OCI-LY7 (cell line): ENCODE measurements at regions not wholly inside any gene's neighbourhood (a gene's known extent, or its start where the extent isn't known, plus 50 kb on each side); places are given as distances from the start of the nearest gene placed in this dataset.

Source experiments
- BruUV-seq: library from RNA; stranded (reverse); fragments of 400-500 nt; replicated peaks from 2 replicates; lab custom pipeline; 2021; lab: Mats Ljungman, UMichigan
- CTCF ChIA-PET: fragments of 300-600 bp; sonication (Branson Sonifier 250); formaldehyde crosslinking; loops from one replicate; lab custom pipeline; 2022; ENCODE audit warnings: antibody characterized with exemption; ENCODE audit not compliant: unreplicated experiment; lab: Charles Lee
- POLR2A ChIA-PET: fragments of 300-600 bp; sonication (Branson Sonifier 250); formaldehyde crosslinking; loops from one replicate; lab custom pipeline; 2022; ENCODE audit warnings: antibody characterized with exemption; lab: Charles Lee
- DNase-seq: peaks from one replicate; pipeline ENCODE4 v3.0.0-alpha.2; 2015; ENCODE audit warnings: low spot score
- H2AFZ ChIP-seq: fragments of 200-600 bp; sonication (generic), shearing (Covaris generic); 2 replicates; pipeline ENCODE4 v1.6.1; 2014; ENCODE audit warnings: mild to moderate bottlenecking, antibody characterized with exemption, low read length, moderate library complexity
- H3K27ac ChIP-seq: fragments of 200-600 bp; sonication (generic); 2 replicates; pipeline ENCODE4 v1.5.1; 2014; ENCODE audit warnings: mixed run types, low read depth, mild to moderate bottlenecking, moderate library complexity, low read length, inconsistent platforms; ENCODE audit not compliant: poor library complexity, severe bottlenecking
- H3K36me3 ChIP-seq: fragments of 200-600 bp; sonication (generic); 2 replicates; pipeline ENCODE4 v1.6.1; 2014; ENCODE audit warnings: mild to moderate bottlenecking, antibody characterized with exemption, low read length, moderate library complexity, mixed read lengths; ENCODE audit not compliant: insufficient read depth
- H3K4me1 ChIP-seq: fragments of 200-600 bp; sonication (generic); 2 replicates; pipeline ENCODE4 v1.5.1; 2014; ENCODE audit warnings: mild to moderate bottlenecking, low read length; ENCODE audit not compliant: insufficient read depth, poor library complexity, severe bottlenecking
- H3K4me2 ChIP-seq: fragments of 200-600 bp; sonication (generic); 2 replicates; pipeline ENCODE4 v1.6.1; 2014; ENCODE audit warnings: mild to moderate bottlenecking, low read length
- H3K4me3 ChIP-seq: fragments of 200-600 bp; sonication (generic); 2 replicates; pipeline ENCODE4 v1.5.1; 2014; ENCODE audit warnings: mild to moderate bottlenecking, low read depth, low read length; ENCODE audit not compliant: poor library complexity, severe bottlenecking
- H3K79me2 ChIP-seq: fragments of 200-600 bp; sonication (generic); 2 replicates; pipeline ENCODE4 v1.6.1; 2016; ENCODE audit warnings: low read depth, mild to moderate bottlenecking, low read length, moderate library complexity, mixed read lengths; ENCODE audit not compliant: insufficient read depth
- H3K9me2 ChIP-seq: fragments of 200-600 bp; sonication (generic); 2 replicates; pipeline ENCODE4 v1.6.1; 2016; ENCODE audit warnings: mild to moderate bottlenecking, low read length, mixed read lengths; ENCODE audit not compliant: insufficient read depth
- H3K9me3 ChIP-seq: fragments of 200-600 bp; sonication (generic); 2 replicates; pipeline ENCODE4 v1.6.1; 2014; ENCODE audit warnings: mild to moderate bottlenecking, mixed run types, low read length, mixed read lengths
- H4K20me1 ChIP-seq: fragments of 200-600 bp; sonication (generic); 2 replicates; pipeline ENCODE4 v1.6.1; 2014; ENCODE audit warnings: mild to moderate bottlenecking, antibody characterized with exemption, low read length, moderate library complexity, mixed read lengths; ENCODE audit not compliant: insufficient read depth
- EZH2phosphoT487 ChIP-seq: fragments of 200-600 bp; sonication (generic); IDR thresholded peaks from 2 replicates; pipeline ENCODE4 v1.6.1; 2018; ENCODE audit warnings: low read depth, borderline replicate concordance, mild to moderate bottlenecking, mixed run types, antibody characterized with exemption, low read length, moderate library complexity, mixed read lengths
- intact Hi-C: fragments of 100-400 bp; cut with micrococcal nuclease; formaldehyde crosslinking; loops from one replicate; pipeline ENCODE4 v1.10.0; 2022; ENCODE audit not compliant: unreplicated experiment
- TF ChIP-seq, protein P1 (sequence below): fragments of 200-600 bp; sonication (generic); conservative IDR thresholded peaks from 2 replicates; pipeline ENCODE4 v1.5.1; 2014; ENCODE audit warnings: mild to moderate bottlenecking, antibody characterized with exemption, low read length, moderate library complexity, mixed read lengths

DNA sequence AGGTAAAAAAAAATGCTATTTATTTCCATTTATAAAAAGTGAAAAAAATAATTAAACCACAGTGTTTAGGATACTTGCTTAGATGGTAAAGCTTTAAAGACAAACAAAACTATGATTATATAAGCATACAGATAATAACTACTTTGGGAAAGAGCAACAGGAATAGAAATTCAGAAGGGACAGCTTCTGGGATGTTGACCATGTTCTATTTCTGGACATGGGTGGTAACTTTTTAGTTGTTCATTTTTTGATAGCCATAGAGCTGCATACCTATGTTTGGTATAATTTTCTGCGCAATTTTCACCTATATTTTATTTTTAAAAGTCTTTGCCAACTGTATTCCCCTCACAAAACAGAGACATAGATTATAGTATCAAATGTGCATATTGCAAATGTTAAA lies 572.0 kb upstream of the NR2F2 start:
- intact Hi-C loops: no loop called here

DNA sequence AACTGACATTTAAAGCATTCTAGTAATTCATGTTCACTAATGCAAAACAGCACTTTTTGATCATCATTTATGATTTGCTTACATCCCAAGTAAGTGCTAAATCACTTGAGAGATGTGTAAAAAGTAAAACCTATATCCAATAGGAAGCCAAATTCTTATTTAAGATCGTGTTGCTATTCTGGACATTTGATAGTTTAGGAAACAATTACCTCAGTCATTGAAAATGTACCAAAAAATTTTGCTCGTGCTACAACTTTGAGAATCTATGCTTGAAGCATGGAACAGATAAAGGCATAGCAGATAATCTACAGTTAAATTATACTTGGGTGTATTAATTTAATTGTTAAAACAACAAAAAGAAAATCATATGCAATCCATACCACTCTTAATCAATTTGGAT lies 571.6 kb upstream of the NR2F2 start:
- intact Hi-C loops: no loop called here
- Histone ChIP-seq H3K27ac (no peak overlapping the region), H4K20me1 (no peaks in the 10 kb centered on the region), H3K9me2 (no peaks in the 10 kb centered on the region), H3K4me2 (no peak overlapping the region), H3K79me2 (no peaks in the 10 kb centered on the region), H3K36me3 (no peaks in the 10 kb centered on the region), H3K4me1 (no peaks in the 10 kb centered on the region), H2AFZ (no peak overlapping the region), H3K4me3 (no peak overlapping the region), H3K9me3 (no peaks in the 10 kb centered on the region)
- ChIA-PET CTCF (no interaction called here), POLR2A (no interaction called here)
- TF ChIP-seq, protein P1, sequence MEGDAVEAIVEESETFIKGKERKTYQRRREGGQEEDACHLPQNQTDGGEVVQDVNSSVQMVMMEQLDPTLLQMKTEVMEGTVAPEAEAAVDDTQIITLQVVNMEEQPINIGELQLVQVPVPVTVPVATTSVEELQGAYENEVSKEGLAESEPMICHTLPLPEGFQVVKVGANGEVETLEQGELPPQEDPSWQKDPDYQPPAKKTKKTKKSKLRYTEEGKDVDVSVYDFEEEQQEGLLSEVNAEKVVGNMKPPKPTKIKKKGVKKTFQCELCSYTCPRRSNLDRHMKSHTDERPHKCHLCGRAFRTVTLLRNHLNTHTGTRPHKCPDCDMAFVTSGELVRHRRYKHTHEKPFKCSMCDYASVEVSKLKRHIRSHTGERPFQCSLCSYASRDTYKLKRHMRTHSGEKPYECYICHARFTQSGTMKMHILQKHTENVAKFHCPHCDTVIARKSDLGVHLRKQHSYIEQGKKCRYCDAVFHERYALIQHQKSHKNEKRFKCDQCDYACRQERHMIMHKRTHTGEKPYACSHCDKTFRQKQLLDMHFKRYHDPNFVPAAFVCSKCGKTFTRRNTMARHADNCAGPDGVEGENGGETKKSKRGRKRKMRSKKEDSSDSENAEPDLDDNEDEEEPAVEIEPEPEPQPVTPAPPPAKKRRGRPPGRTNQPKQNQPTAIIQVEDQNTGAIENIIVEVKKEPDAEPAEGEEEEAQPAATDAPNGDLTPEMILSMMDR: no peak
- TF ChIP-seq EZH2phosphoT487: no peak
- no peak for DNase-seq
- no TSS peak for BruUV-seq

More for the DNA sequence above, 572.0 kb upstream of the NR2F2 start:
- Histone ChIP-seq H4K20me1 (no peaks in the 10 kb centered on the region), H3K27ac (no peak overlapping the region), H3K79me2 (no peaks in the 10 kb centered on the region), H2AFZ (no peak overlapping the region), H3K36me3 (no peaks in the 10 kb centered on the region), H3K4me2 (no peak overlapping the region), H3K4me3 (no peak overlapping the region), H3K9me3 (no peaks in the 10 kb centered on the region), H3K9me2 (no peaks in the 10 kb centered on the region), H3K4me1 (no peaks in the 10 kb centered on the region)
- no peak for TF ChIP-seq EZH2phosphoT487
- TF ChIP-seq, protein P1: no peak
- DNase-seq: no peak
- ChIA-PET CTCF (no interaction called here), POLR2A (no interaction called here)
- no TSS peak for BruUV-seq

DNA sequence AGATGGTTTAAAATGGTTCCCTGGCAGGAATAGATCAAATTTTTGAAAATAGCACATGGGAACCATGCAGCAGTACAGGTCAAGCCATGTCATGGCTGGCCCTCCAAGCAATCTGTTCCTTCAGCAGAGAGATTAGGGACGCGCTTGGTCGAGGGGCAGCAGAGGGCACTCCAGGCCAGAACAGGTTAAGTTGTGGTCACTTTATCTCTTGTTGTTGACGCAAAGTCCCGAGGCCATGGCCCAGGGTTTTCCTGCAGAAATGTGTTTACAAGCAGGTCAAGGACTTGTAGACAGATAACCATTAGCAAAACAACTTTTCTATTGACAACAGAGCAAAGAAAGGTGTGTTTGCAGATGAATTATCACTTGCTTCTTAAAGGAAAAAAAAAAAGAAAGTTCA lies 570.0 kb upstream of the NR2F2 start:
- no TSS peak for BruUV-seq
- intact Hi-C loops: no loop called here
- DNase-seq: no peak
- no peak overlapping the region for H3K27ac ChIP-seq
- TF ChIP-seq, protein P1: no peak
- no peak for TF ChIP-seq EZH2phosphoT487
- no peaks in the 10 kb centered on the region for H3K9me2 ChIP-seq
- CTCF ChIA-PET: no interaction called here
- H3K79me2 ChIP-seq: no peaks in the 10 kb centered on the region
- no peaks in the 10 kb centered on the region for H3K36me3 ChIP-seq
- H3K4me3 ChIP-seq: no peak overlapping the region
- no peak overlapping the region for H2AFZ ChIP-seq
- POLR2A ChIA-PET: no interaction called here
- no peaks in the 10 kb centered on the region for H3K9me3 ChIP-seq
- no peaks in the 10 kb centered on the region for H3K4me1 ChIP-seq
- no peak overlapping the region for H3K4me2 ChIP-seq
- no peaks in the 10 kb centered on the region for H4K20me1 ChIP-seq
